Spleen (tissue), 11 donors: ENCODE measurements at regions not wholly inside any gene's neighbourhood (a gene's known extent, or its start where the extent isn't known, plus 50 kb on each side); places are given as distances from the start of the nearest gene placed in this dataset.

Experiments
- DNase-seq: peaks from one replicate; pipeline ENCODE4 v3.0.0-alpha.2; 2020
- H3K27ac ChIP-seq, 8 donors: fragments of 200-600 bp; sonication (generic) in 7 of 8; 1 replicate in 4 of 8; 2 replicates in 4 of 8; pipeline versions ENCODE4 v1.5.0 to v1.8.0; 2016 to 2021; ENCODE audit warnings: inconsistent platforms in 4 of 8, mild to moderate bottlenecking in 4 of 8, moderate library complexity in 1 of 8
- H3K27me3 ChIP-seq, 7 donors: fragments of 200-600 bp; sonication (generic) in 6 of 7; replicated peaks in 1 of 7; 1 replicate in 4 of 7; 2 replicates in 3 of 7; pipeline versions ENCODE4 v1.5.0 to v1.8.0; 2016 to 2021; ENCODE audit warnings: inconsistent platforms in 3 of 7, mild to moderate bottlenecking in 1 of 7
- H3K36me3 ChIP-seq, 6 donors: fragments of 200-600 bp; sonication (generic) in 5 of 6; 1 replicate in 4 of 6; 2 replicates in 2 of 6; pipeline versions ENCODE4 v1.5.0 to v1.8.0; 2016 to 2021; ENCODE audit warnings: inconsistent platforms in 2 of 6
- H3K4me1 ChIP-seq, 6 donors: fragments of 200-600 bp; sonication (generic) in 5 of 6; 1 replicate in 3 of 6; 2 replicates in 3 of 6; pipeline versions ENCODE4 v1.5.0 to v1.8.0; 2016 to 2021; ENCODE audit warnings: inconsistent platforms in 3 of 6
- H3K4me3 ChIP-seq, 8 donors: fragments of 200-600 bp; sonication (generic) in 7 of 8; 1 replicate in 4 of 8; 2 replicates in 4 of 8; pipeline versions ENCODE4 v1.5.0 to v1.8.0; 2016 to 2021; ENCODE audit warnings: inconsistent platforms in 4 of 8, mild to moderate bottlenecking in 4 of 8, moderate library complexity in 2 of 8
- H3K9me3 ChIP-seq, 8 donors: fragments of 200-600 bp; sonication (generic) in 7 of 8; 1 replicate in 4 of 8; 2 replicates in 4 of 8; pipeline versions ENCODE4 v1.5.0 to v1.8.0; 2016 to 2021; ENCODE audit warnings: inconsistent platforms in 4 of 8
- CTCF ChIP-seq, 11 experiments: fragments of 200-600 bp in 7 of 11; fragments of 450-650 bp in 4 of 11; sonication (generic) in 4 of 11; IDR thresholded peaks in 8 of 11; conservative IDR thresholded peaks in 3 of 11; 1 replicate in 7 of 11; 2 replicates in 4 of 11; pipeline versions ENCODE4 v1.4.0 to v1.8.0; 2016 to 2021; ENCODE audit warnings: antibody characterized with exemption in 11 of 11, inconsistent platforms in 4 of 11, mild to moderate bottlenecking in 1 of 11
- POLR2A ChIP-seq, 3 donors: fragments of 450-650 bp; IDR thresholded peaks; one replicate each; pipeline ENCODE4 v1.5.1; 2017; ENCODE audit warnings: antibody characterized with exemption in 3 of 3, mild to moderate bottlenecking in 1 of 3
- POLR2AphosphoS5 ChIP-seq, 3 donors: sonication (generic); formaldehyde crosslinking; IDR thresholded peaks; one replicate each; pipeline ENCODE4 v1.5.1; 2017; ENCODE audit warnings: antibody characterized with exemption in 3 of 3
- WGBS, 5 donors: extraction: QIAGEN DNeasy Blood & Tissue Kit in 3 of 5; methylation state at CpG; one replicate each; pipeline versions ENCODE4 v1.1.5 to v1.1.7; 2013 to 2018; 5-methylcytosine and 5-hydroxymethylcytosine counted together
- intact Hi-C: fragments of 100-400 bp; cut with DNase I; formaldehyde crosslinking; loops from one replicate; pipeline ENCODE4 v1.15.0; 2023; ENCODE audit warnings: low total_unique reads
- donor health status: healthy with polysubstance abuse.
- donor health status: DM: no; HTN: no; CAD: no; lungs with moderate emphysema.
- donor health status: DM: no; HTN: no; CAD: no.
- donor health status: Bipolar disorder and iron deficiency.
- donor health status: healthy.
- donor health status: DM: no; HTN: no; CAD: no.
- donor health status: DM: yes; HTN: yes; CAD: no.

- no peak for DNase-seq
- intact Hi-C loops, result no loop called here
These were observed 612.0 kb upstream of the CDH8 start for GRCh38 chr16:62648256-62648655.

GRCh38 chr16:62644030-62644812 lies 608.0 kb upstream of the CDH8 start:
- intact Hi-C loops, result no loop called here
- no peak for DNase-seq
- no peaks in the 10 kb centered on the region for H3K27me3 ChIP-seq
- H3K27ac ChIP-seq, result no peak overlapping the region
- no peak for TF ChIP-seq POLR2A (IDR thresholded peaks at IDR 0.05)
- TF ChIP-seq POLR2AphosphoS5 (IDR thresholded peaks at IDR 0.05), result no peak
- TF ChIP-seq CTCF (IDR thresholded peaks at IDR 0.05 in 8 of 11, conservative IDR thresholded peaks at IDR 0.05 in 3 of 11), result no peak
- H3K9me3 ChIP-seq, result peaks cover 0 to 64% (median 26%) of the 10 kb centered on the region in 8 donors
- whole genome bisulfite sequencing, 5 donors, result 81 to 91% (median 89%) methylated on average over 9 to 10 of the region's 10 CpGs
- H3K4me3 ChIP-seq, result no peak overlapping the region
- H3K36me3 ChIP-seq, result no peaks in the 10 kb centered on the region
- H3K4me1 ChIP-seq, result no peaks in the 10 kb centered on the region

More at GRCh38 chr16:62648256-62648655, 612.0 kb upstream of the CDH8 start:
- WGBS, 5 donors, result 68 to 89% (median 74%) methylated on average over 2 of the region's 2 CpGs
- peaks cover 0 to 73% (median 30%) of the 10 kb centered on the region in 8 donors for H3K9me3 ChIP-seq
- H3K4me1 ChIP-seq, result no peaks in the 10 kb centered on the region
- H3K4me3 ChIP-seq, result no peak overlapping the region
- TF ChIP-seq CTCF (IDR thresholded peaks at IDR 0.05 in 8 of 11, conservative IDR thresholded peaks at IDR 0.05 in 3 of 11) (no peak), POLR2AphosphoS5 (IDR thresholded peaks at IDR 0.05) (no peak), POLR2A (IDR thresholded peaks at IDR 0.05) (no peak)
- no peak overlapping the region for H3K27ac ChIP-seq
- H3K27me3 ChIP-seq, result no peaks in the 10 kb centered on the region
- no peaks in the 10 kb centered on the region for H3K36me3 ChIP-seq

- TF ChIP-seq POLR2A (IDR thresholded peaks at IDR 0.05) (no peak), CTCF (IDR thresholded peaks at IDR 0.05 in 8 of 11, conservative IDR thresholded peaks at IDR 0.05 in 3 of 11) (no peak), POLR2AphosphoS5 (IDR thresholded peaks at IDR 0.05) (no peak)
- peaks cover 0 to 3% (median 0%) of the 10 kb centered on the region in 6 donors for H3K4me1 ChIP-seq
- DNase-seq, result no peak
- no peak overlapping the region for H3K4me3 ChIP-seq
- H3K9me3 ChIP-seq, result peaks cover 0 to 50% (median 16%) of the 10 kb centered on the region in 8 donors
- H3K27me3 ChIP-seq, result no peaks in the 10 kb centered on the region
- no peak overlapping the region for H3K27ac ChIP-seq
- WGBS, 5 donors, result 23 to 51% (median 35%) methylated on average over 2 of the region's 2 CpGs
- intact Hi-C loops, result no loop called here
- no peaks in the 10 kb centered on the region for H3K36me3 ChIP-seq
These were observed 606.4 kb upstream of the CDH8 start for GRCh38 chr16:62642677-62643076.

- no peaks in the 10 kb centered on the region for H3K36me3 ChIP-seq
- no peaks in the 10 kb centered on the region for H3K27me3 ChIP-seq
- intact Hi-C loops, result no loop called here
- no peak overlapping the region for H3K27ac ChIP-seq
- peaks cover 0 to 3% (median 0%) of the 10 kb centered on the region in 6 donors for H3K4me1 ChIP-seq
- DNase-seq, result no peak
- H3K4me3 ChIP-seq, result no peak overlapping the region
- peaks cover 0 to 28% (median 7%) of the 10 kb centered on the region in 8 donors for H3K9me3 ChIP-seq
- TF ChIP-seq POLR2AphosphoS5 (IDR thresholded peaks at IDR 0.05), result no peak
- no peak for TF ChIP-seq POLR2A (IDR thresholded peaks at IDR 0.05)
- no peak for TF ChIP-seq CTCF (IDR thresholded peaks at IDR 0.05 in 8 of 11, conservative IDR thresholded peaks at IDR 0.05 in 3 of 11)
These were observed 603.7 kb upstream of the CDH8 start for GRCh38 chr16:62639890-62640289.
